ENCODE measurements at regions not wholly inside any gene's neighbourhood (a gene's known extent, or its start where the extent isn't known, plus 50 kb on each side); places are given as distances from the start of the nearest gene placed in this dataset.

GRCh38 chr3:161647936-161648470, 151.4 kb downstream of the OTOL1 start:
- H3K4me3 ChIP-seq (ENCODE audit: low read depth, low read length), result no peak overlapping the region
- in situ Hi-C loops (cut with HindIII; ENCODE audit: low sequenced_read_pairs), result no loop called here
- no peak for TF ChIP-seq CTCF (IDR thresholded peaks at IDR 0.05; ENCODE audit: low read depth, low read length, missing control alignments)
- DNase-seq (ENCODE audit: low read depth), result no peak

DNA sequence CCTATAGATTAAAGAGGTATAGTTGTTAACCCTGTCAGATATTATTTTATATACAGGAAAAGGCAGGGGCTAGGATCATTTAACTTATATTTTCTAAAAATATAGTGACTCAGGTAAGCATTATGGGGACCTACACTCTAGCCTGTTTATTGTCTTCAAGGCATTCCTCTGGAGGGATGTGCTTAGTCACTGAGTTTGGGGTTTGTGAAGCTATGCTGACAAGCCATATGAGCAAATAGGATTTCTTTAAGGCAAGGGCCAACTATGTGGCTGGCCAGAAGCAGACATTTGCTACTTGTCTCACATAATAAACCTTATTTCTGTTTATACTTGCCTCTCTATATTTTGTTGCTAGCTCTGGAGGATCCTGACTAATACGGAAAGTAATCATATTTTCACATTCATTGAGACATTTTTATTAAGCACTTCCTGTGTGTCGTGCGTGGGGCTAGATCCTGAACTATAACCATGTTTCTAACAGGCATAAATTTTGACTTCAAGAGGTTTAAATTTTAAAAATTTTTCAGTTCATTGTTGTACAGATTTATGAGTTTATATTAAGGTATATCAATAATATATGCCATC, 153.4 kb downstream of the OTOL1 start:
- in situ Hi-C loops (cut with HindIII; ENCODE audit: low sequenced_read_pairs), result no loop called here
- no peak for DNase-seq (ENCODE audit: low read depth)
- H3K4me3 ChIP-seq (ENCODE audit: low read depth, low read length), result no peak overlapping the region
- no peak for TF ChIP-seq CTCF (IDR thresholded peaks at IDR 0.05; ENCODE audit: low read depth, low read length, missing control alignments)

GRCh38 chr3:161657786-161658185, 161.2 kb downstream of the OTOL1 start:
- in situ Hi-C loops (cut with HindIII; ENCODE audit: low sequenced_read_pairs), result no loop called here
- no peak for DNase-seq (ENCODE audit: low read depth)
- no peak for TF ChIP-seq CTCF (IDR thresholded peaks at IDR 0.05; ENCODE audit: low read depth, low read length, missing control alignments)
- H3K4me3 ChIP-seq (ENCODE audit: low read depth, low read length), result no peak overlapping the region

- DNase-seq (ENCODE audit: low read depth), result no peak
- no peak for TF ChIP-seq CTCF (IDR thresholded peaks at IDR 0.05; ENCODE audit: low read depth, low read length, missing control alignments)
- in situ Hi-C loops (cut with HindIII; ENCODE audit: low sequenced_read_pairs), result no loop called here
- H3K4me3 ChIP-seq (ENCODE audit: low read depth, low read length), result no peak overlapping the region
These were observed 174.5 kb downstream of the OTOL1 start for GRCh38 chr3:161671141-161671540.

- in situ Hi-C loops (cut with HindIII; ENCODE audit: low sequenced_read_pairs), result no loop called here
- no peak for TF ChIP-seq CTCF (IDR thresholded peaks at IDR 0.05; ENCODE audit: low read depth, low read length, missing control alignments)
- H3K4me3 ChIP-seq (ENCODE audit: low read depth, low read length), result no peak overlapping the region
- no peak for DNase-seq (ENCODE audit: low read depth)
These were observed 175.9 kb downstream of the OTOL1 start for GRCh38 chr3:161672478-161672877.

GRCh38 chr3:161673866-161674265, 177.3 kb downstream of the OTOL1 start:
- no peak for DNase-seq (ENCODE audit: low read depth)
- in situ Hi-C loops (cut with HindIII; ENCODE audit: low sequenced_read_pairs), result no loop called here
- H3K4me3 ChIP-seq (ENCODE audit: low read depth, low read length), result no peak overlapping the region
- no peak for TF ChIP-seq CTCF (IDR thresholded peaks at IDR 0.05; ENCODE audit: low read depth, low read length, missing control alignments)
